Neuronal stem cell (in vitro differentiated cells): ENCODE measurements at regions not wholly inside any gene's neighbourhood (a gene's known extent, or its start where the extent isn't known, plus 50 kb on each side); places are given as distances from the start of the nearest gene placed in this dataset.
"Not testable (repeated sequence)": the region's sequence is repeated elsewhere in the genome, so short reads cannot be mapped to it uniquely, and the experiment has no call there.

Experiments used
- DNase-seq: peaks from one replicate; pipeline ENCODE4 v3.0.0-alpha.2; 2013; ENCODE audit warnings: low spot score
- H2AFZ ChIP-seq: one replicate; pipeline ENCODE4 v1.6.1; 2013; ENCODE audit warnings: mild to moderate bottlenecking, low read length, inconsistent platforms
- H2AK5ac ChIP-seq: 2 replicates; pipeline ENCODE4 v1.6.1; 2013; ENCODE audit warnings: low read depth, mild to moderate bottlenecking, inconsistent platforms, low read length, moderate library complexity, mixed read lengths
- H2BK120ac ChIP-seq: 2 replicates; pipeline ENCODE4 v1.6.1; 2013; ENCODE audit warnings: low read depth, mild to moderate bottlenecking, inconsistent platforms, low read length, moderate library complexity, mixed read lengths
- H2BK12ac ChIP-seq: one replicate; pipeline ENCODE4 v1.6.1; 2013; ENCODE audit warnings: low read length, inconsistent platforms
- H2BK15ac ChIP-seq: 2 replicates; pipeline ENCODE4 v1.6.1; 2013; ENCODE audit warnings: mild to moderate bottlenecking, low read length, inconsistent platforms, mixed read lengths
- H2BK5ac ChIP-seq: one replicate; pipeline ENCODE4 v1.6.1; 2013; ENCODE audit warnings: inconsistent platforms, mild to moderate bottlenecking, low read length, moderate library complexity
- H3K14ac ChIP-seq: one replicate; pipeline ENCODE4 v1.6.1; 2013; ENCODE audit warnings: low read length, inconsistent platforms
- H3K18ac ChIP-seq: 2 replicates; pipeline ENCODE4 v1.6.1; 2013; ENCODE audit warnings: low read length, inconsistent platforms
- H3K23ac ChIP-seq: 2 replicates; pipeline ENCODE4 v1.6.1; 2013; ENCODE audit warnings: low read depth, mild to moderate bottlenecking, mixed read lengths, low read length, inconsistent platforms; ENCODE audit not compliant: poor library complexity
- H3K27ac ChIP-seq: replicated peaks from 3 replicates; pipeline ENCODE4 v1.5.1; 2013; ENCODE audit warnings: low read length, inconsistent platforms
- H3K27me3 ChIP-seq, 3 experiments: 2 replicates each; pipeline ENCODE4 v1.6.1; 2013; ENCODE audit warnings: low read length in 3 of 3, mild to moderate bottlenecking in 2 of 3, inconsistent platforms in 1 of 3, low read depth in 1 of 3, mixed read lengths in 1 of 3, moderate library complexity in 1 of 3; ENCODE audit not compliant: control insufficient read depth in 3 of 3, insufficient read depth in 3 of 3
- H3K36me3 ChIP-seq, 2 donors: replicated peaks in 1 of 2; 2 replicates each; pipeline ENCODE4 v1.6.1; 2013; ENCODE audit warnings: low read length in 2 of 2; ENCODE audit not compliant: control insufficient read depth in 2 of 2, insufficient read depth in 2 of 2
- H3K4ac ChIP-seq: 2 replicates; pipeline ENCODE4 v1.6.1; 2013; ENCODE audit warnings: inconsistent platforms, mild to moderate bottlenecking, low read length, moderate library complexity
- H3K4me1 ChIP-seq, 2 donors: 1 replicate in 1 of 2; 2 replicates in 1 of 2; pipeline ENCODE4 v1.6.1; 2013; ENCODE audit warnings: low read length in 2 of 2, low read depth in 1 of 2; ENCODE audit not compliant: control insufficient read depth in 2 of 2, insufficient read depth in 1 of 2
- H3K4me2 ChIP-seq: one replicate; pipeline ENCODE4 v1.6.1; 2013; ENCODE audit warnings: mild to moderate bottlenecking, low read length, inconsistent platforms; ENCODE audit not compliant: insufficient read depth, poor library complexity, severe bottlenecking
- H3K4me3 ChIP-seq, 2 donors: 2 replicates each; pipeline ENCODE4 v1.5.1; 2013; ENCODE audit warnings: low read length in 2 of 2, mild to moderate bottlenecking in 2 of 2, inconsistent platforms in 1 of 2, moderate library complexity in 1 of 2
- H3K79me1 ChIP-seq: one replicate; pipeline ENCODE4 v1.6.1; 2013; ENCODE audit warnings: low read depth, mild to moderate bottlenecking, inconsistent platforms, low read length, moderate library complexity
- H3K9ac ChIP-seq: one replicate; pipeline ENCODE4 v1.6.1; 2013; ENCODE audit warnings: mild to moderate bottlenecking, low read depth, low read length, inconsistent platforms; ENCODE audit not compliant: poor library complexity
- H3K9me3 ChIP-seq, 2 donors: replicated peaks in 1 of 2; 2 replicates each; pipeline versions ENCODE3 to v1.6.1; 2013; ENCODE audit warnings: low read length in 2 of 2, mild to moderate bottlenecking in 2 of 2, inconsistent platforms in 1 of 2, low read depth in 1 of 2, mixed read lengths in 1 of 2, moderate library complexity in 1 of 2; ENCODE audit not compliant: control insufficient read depth in 2 of 2, insufficient read depth in 1 of 2
- H4K8ac ChIP-seq: one replicate; pipeline ENCODE4 v1.6.1; 2013; ENCODE audit warnings: low read depth, mild to moderate bottlenecking, inconsistent platforms, low read length, moderate library complexity
- H4K91ac ChIP-seq: one replicate; pipeline ENCODE4 v1.6.1; 2013; ENCODE audit warnings: low read length, low read depth, mild to moderate bottlenecking, inconsistent platforms; ENCODE audit not compliant: poor library complexity
- WGBS, 2 donors: extraction: QIAGEN DNeasy Blood & Tissue Kit; methylation state at CpG; one replicate each; pipeline ENCODE4 v1.1.7; 2013; ENCODE audit warnings: missing lambda C conversion rate in 2 of 2, mixed read lengths in 1 of 2; ENCODE audit not compliant: insufficient read length in 2 of 2, insufficient replicate concordance in 1 of 2; ENCODE audit errors: extremely low coverage in 2 of 2; 5-methylcytosine and 5-hydroxymethylcytosine counted together

GRCh38 chr2:44055229-44055628 lies 59.4 kb upstream of the LRPPRC start:
- H3K4me1 ChIP-seq = peaks cover 14 to 17% of the 10 kb centered on the region in 2 donors
- H3K9me3 ChIP-seq = peaks cover 0 to 2% of the 10 kb centered on the region in 2 donors
- no peak for DNase-seq
- no peak overlapping the region for H2BK12ac ChIP-seq
- H4K8ac ChIP-seq = no peak overlapping the region
- no peak overlapping the region for H2BK120ac ChIP-seq
- no peak overlapping the region for H3K14ac ChIP-seq
- no peak overlapping the region for H2AFZ ChIP-seq
- H3K4me2 ChIP-seq = no peak overlapping the region
- no peak overlapping the region for H2AK5ac ChIP-seq
- WGBS, 2 donors = no CpG with 5 or more reads among the region's 2 CpGs
- no peaks in the 10 kb centered on the region for H3K27me3 ChIP-seq
- H3K36me3 ChIP-seq = no peaks in the 10 kb centered on the region
- H3K23ac ChIP-seq = no peak overlapping the region
- H3K18ac ChIP-seq = no peak overlapping the region
- H3K9ac ChIP-seq = no peak overlapping the region
- no peak overlapping the region for H2BK5ac ChIP-seq
- no peak overlapping the region for H3K4ac ChIP-seq
- no peak overlapping the region for H4K91ac ChIP-seq
- H3K79me1 ChIP-seq = no peaks in the 10 kb centered on the region
- no peak overlapping the region for H3K27ac ChIP-seq
- H2BK15ac ChIP-seq = no peak overlapping the region
- no peak overlapping the region for H3K4me3 ChIP-seq

GRCh38 chr2:44055664-44056063 lies 59.9 kb upstream of the LRPPRC start:
- Histone ChIP-seq H3K4ac (no peak overlapping the region), H4K91ac (no peak overlapping the region), H2BK12ac (no peak overlapping the region), H3K36me3 (no peaks in the 10 kb centered on the region), H3K18ac (no peak overlapping the region), H2AFZ (no peak overlapping the region), H3K4me3 (peak overlapping the region in 1 of 2 donors; percentile 40), H3K14ac (no peak overlapping the region), H3K23ac (peak overlapping the region; percentile 31), H4K8ac (peak overlapping the region; percentile 25), H3K4me2 (no peak overlapping the region), H2AK5ac (no peak overlapping the region), H3K79me1 (no peaks in the 10 kb centered on the region), H2BK15ac (no peak overlapping the region), H3K4me1 (peaks cover 14 to 17% of the 10 kb centered on the region in 2 donors), H3K27me3 (no peaks in the 10 kb centered on the region), H2BK5ac (no peak overlapping the region), H3K9me3 (peaks cover 0 to 2% of the 10 kb centered on the region in 2 donors), H2BK120ac (no peak overlapping the region), H3K9ac (no peak overlapping the region), H3K27ac (no peak overlapping the region)
- no peak for DNase-seq
- no CpG with 5 or more reads among the region's 7 CpGs for WGBS, 2 donors

DNA sequence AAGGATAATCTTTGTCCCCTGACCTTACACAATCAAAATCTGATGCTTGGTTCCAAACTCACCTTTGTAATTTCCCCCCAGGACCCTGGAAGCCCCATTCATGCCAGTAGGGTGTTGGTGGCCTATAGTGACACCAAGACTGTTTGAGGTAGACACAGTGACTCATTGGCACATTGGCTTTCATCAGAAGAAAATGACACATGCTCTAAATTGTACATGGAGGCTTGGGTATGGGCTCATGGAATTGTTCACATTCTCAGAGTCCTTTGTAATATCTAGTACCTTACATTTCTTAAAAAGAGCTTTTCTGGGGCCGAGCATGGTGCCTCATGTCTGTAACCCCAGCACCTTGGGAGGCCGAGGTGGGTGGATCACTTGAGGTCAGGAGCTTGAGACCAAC lies 61.2 kb upstream of the LRPPRC start:
- no peaks in the 10 kb centered on the region for H3K27me3 ChIP-seq
- H2AFZ ChIP-seq = no peak overlapping the region
- H3K36me3 ChIP-seq = no peaks in the 10 kb centered on the region
- H2BK120ac ChIP-seq = no peak overlapping the region
- no peak overlapping the region for H4K8ac ChIP-seq
- H3K4me3 ChIP-seq = no peak overlapping the region
- no peak overlapping the region for H2BK12ac ChIP-seq
- no peak overlapping the region for H4K91ac ChIP-seq
- no peaks in the 10 kb centered on the region for H3K79me1 ChIP-seq
- H3K9ac ChIP-seq = no peak overlapping the region
- H3K23ac ChIP-seq = no peak overlapping the region
- H3K4me2 ChIP-seq = no peak overlapping the region
- H3K27ac ChIP-seq = no peak overlapping the region
- no peak overlapping the region for H2AK5ac ChIP-seq
- no peak overlapping the region for H2BK5ac ChIP-seq
- peaks cover 7 to 10% of the 10 kb centered on the region in 2 donors for H3K4me1 ChIP-seq
- no peak overlapping the region for H3K18ac ChIP-seq
- H3K4ac ChIP-seq = no peak overlapping the region
- no peak for DNase-seq
- peaks cover 0 to 4% of the 10 kb centered on the region in 2 donors for H3K9me3 ChIP-seq
- no peak overlapping the region for H3K14ac ChIP-seq
- whole genome bisulfite sequencing, 2 donors = no CpG with 5 or more reads among the region's 2 CpGs
- H2BK15ac ChIP-seq = no peak overlapping the region

DNA sequence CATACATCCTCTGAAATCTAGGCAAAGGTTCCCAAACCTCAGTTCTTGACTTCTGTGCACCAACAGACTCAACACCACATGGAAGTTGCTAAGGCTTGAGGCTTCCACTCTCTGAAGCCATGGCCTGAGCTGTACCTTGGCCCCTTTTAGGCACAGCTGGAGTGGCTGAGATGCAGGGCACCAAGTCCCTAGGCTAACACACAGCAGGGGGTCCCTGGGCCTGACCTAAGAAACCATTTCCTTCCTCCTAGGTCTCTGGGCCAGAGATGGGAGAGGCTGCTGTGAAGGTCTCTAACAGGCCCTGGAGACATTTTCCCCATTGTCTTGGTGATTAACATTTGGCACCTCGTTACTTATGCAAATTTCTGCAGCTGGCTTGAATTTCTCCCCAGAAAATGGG lies 64.5 kb upstream of the LRPPRC start:
- H3K27me3 ChIP-seq, H3K79me1 ChIP-seq, H3K27ac ChIP-seq, H3K36me3 ChIP-seq, H3K4ac ChIP-seq, H3K18ac ChIP-seq, DNase-seq, H2BK12ac ChIP-seq, H3K23ac ChIP-seq, H3K4me3 ChIP-seq, H3K14ac ChIP-seq, H3K9me3 ChIP-seq, H4K8ac ChIP-seq, H2BK120ac ChIP-seq, H2AK5ac ChIP-seq, H4K91ac ChIP-seq, H3K9ac ChIP-seq, H2BK5ac ChIP-seq, H3K4me1 ChIP-seq, H2AFZ ChIP-seq, H3K4me2 ChIP-seq, H2BK15ac ChIP-seq: not testable (repeated sequence)
- no CpG with 5 or more reads among the region's 1 CpG for WGBS, 2 donors
